ENCODE measurements at regions not wholly inside any gene's neighbourhood (a gene's known extent, or its start where the extent isn't known, plus 50 kb on each side); places are given as distances from the start of the nearest gene placed in this dataset.

DNA sequence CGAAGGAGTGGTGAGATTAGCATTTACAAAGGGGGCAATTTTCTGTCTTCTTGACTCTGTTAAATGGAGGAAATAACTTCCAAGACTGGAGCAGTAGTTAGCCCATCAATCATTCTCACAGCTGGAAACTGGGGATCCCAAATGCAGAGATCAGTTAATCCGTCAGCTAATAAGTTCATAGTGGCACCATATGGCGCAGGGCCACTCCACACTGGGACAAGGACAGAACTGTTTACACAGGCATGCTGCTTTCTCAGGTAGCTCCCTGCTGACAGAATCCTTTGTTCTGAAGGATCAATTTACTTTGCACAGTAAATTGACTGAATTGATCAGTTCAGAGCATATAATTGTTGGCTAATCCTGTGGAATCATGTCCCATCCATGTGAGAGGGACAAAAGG is 395.7 kb downstream of the TMEM161B start:
- DNase-seq (ENCODE audit: low read depth) = no peak
- no peak overlapping the region for H3K4me3 ChIP-seq (ENCODE audit: low read depth, low read length)
- TF ChIP-seq, protein P1, sequence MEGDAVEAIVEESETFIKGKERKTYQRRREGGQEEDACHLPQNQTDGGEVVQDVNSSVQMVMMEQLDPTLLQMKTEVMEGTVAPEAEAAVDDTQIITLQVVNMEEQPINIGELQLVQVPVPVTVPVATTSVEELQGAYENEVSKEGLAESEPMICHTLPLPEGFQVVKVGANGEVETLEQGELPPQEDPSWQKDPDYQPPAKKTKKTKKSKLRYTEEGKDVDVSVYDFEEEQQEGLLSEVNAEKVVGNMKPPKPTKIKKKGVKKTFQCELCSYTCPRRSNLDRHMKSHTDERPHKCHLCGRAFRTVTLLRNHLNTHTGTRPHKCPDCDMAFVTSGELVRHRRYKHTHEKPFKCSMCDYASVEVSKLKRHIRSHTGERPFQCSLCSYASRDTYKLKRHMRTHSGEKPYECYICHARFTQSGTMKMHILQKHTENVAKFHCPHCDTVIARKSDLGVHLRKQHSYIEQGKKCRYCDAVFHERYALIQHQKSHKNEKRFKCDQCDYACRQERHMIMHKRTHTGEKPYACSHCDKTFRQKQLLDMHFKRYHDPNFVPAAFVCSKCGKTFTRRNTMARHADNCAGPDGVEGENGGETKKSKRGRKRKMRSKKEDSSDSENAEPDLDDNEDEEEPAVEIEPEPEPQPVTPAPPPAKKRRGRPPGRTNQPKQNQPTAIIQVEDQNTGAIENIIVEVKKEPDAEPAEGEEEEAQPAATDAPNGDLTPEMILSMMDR (IDR thresholded peaks at IDR 0.05; ENCODE audit: low read depth, low read length) = no peak
- TF ChIP-seq MAX (IDR thresholded peaks at IDR 0.05; ENCODE audit: low read depth, low read length) (no peak), POLR2A (IDR thresholded peaks at IDR 0.05; ENCODE audit: extremely low read depth, insufficient read length) (no peak), MYC (IDR thresholded peaks at IDR 0.05; ENCODE audit: low read depth, low read length) (no peak)

DNA sequence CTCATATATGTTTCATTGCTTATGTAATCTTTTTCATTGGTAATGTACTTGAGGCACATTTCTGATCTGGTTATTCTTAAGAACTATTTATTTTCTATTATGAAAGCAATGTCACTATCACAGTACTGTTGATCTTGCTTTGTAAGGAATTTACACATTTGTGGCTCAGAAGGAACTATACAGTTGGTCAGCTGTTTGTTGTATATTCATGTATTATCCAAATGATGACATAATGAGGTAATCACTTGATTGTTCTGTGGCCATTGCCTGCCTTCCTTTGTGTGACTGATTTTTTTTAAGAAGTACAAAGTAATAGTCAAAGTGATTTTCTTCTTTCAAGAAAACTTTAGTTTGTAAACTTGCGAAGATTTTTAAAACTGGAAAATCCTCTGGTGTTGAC is 399.9 kb downstream of the TMEM161B start:
- H3K4me3 ChIP-seq (ENCODE audit: low read depth, low read length) = no peak overlapping the region
- no peak for DNase-seq (ENCODE audit: low read depth)
- TF ChIP-seq MAX (IDR thresholded peaks at IDR 0.05; ENCODE audit: low read depth, low read length) = no peak
- TF ChIP-seq, protein P1 (IDR thresholded peaks at IDR 0.05; ENCODE audit: low read depth, low read length) = no peak
- no peak for TF ChIP-seq MYC (IDR thresholded peaks at IDR 0.05; ENCODE audit: low read depth, low read length)
- no peak for TF ChIP-seq POLR2A (IDR thresholded peaks at IDR 0.05; ENCODE audit: extremely low read depth, insufficient read length)

- no peak for DNase-seq (ENCODE audit: low read depth)
- no peak overlapping the region for H3K4me3 ChIP-seq (ENCODE audit: low read depth, low read length)
- TF ChIP-seq MYC (IDR thresholded peaks at IDR 0.05; ENCODE audit: low read depth, low read length) (no peak), MAX (IDR thresholded peaks at IDR 0.05; ENCODE audit: low read depth, low read length) (no peak), POLR2A (IDR thresholded peaks at IDR 0.05; ENCODE audit: extremely low read depth, insufficient read length) (no peak)
- TF ChIP-seq, protein P1 (IDR thresholded peaks at IDR 0.05; ENCODE audit: low read depth, low read length) = no peak
Measured at GRCh38 chr5:87867281-87867680, 401.4 kb downstream of the TMEM161B start.

- DNase-seq (ENCODE audit: low read depth) = no peak
- TF ChIP-seq MYC (IDR thresholded peaks at IDR 0.05; ENCODE audit: low read depth, low read length) (no peak), POLR2A (IDR thresholded peaks at IDR 0.05; ENCODE audit: extremely low read depth, insufficient read length) (no peak), MAX (IDR thresholded peaks at IDR 0.05; ENCODE audit: low read depth, low read length) (no peak)
- TF ChIP-seq, protein P1 (IDR thresholded peaks at IDR 0.05; ENCODE audit: low read depth, low read length) = no peak
- H3K4me3 ChIP-seq (ENCODE audit: low read depth, low read length) = no peak overlapping the region
Measured at GRCh38 chr5:87853541-87853940, 415.1 kb downstream of the TMEM161B start.

GRCh38 chr5:87851603-87852002 is 417.0 kb downstream of the TMEM161B start:
- no peak for TF ChIP-seq MYC (IDR thresholded peaks at IDR 0.05; ENCODE audit: low read depth, low read length)
- TF ChIP-seq, protein P1 (IDR thresholded peaks at IDR 0.05; ENCODE audit: low read depth, low read length) = no peak
- TF ChIP-seq POLR2A (IDR thresholded peaks at IDR 0.05; ENCODE audit: extremely low read depth, insufficient read length) = no peak
- TF ChIP-seq MAX (IDR thresholded peaks at IDR 0.05; ENCODE audit: low read depth, low read length) = no peak
- H3K4me3 ChIP-seq (ENCODE audit: low read depth, low read length) = no peak overlapping the region
- DNase-seq (ENCODE audit: low read depth) = no peak

DNA sequence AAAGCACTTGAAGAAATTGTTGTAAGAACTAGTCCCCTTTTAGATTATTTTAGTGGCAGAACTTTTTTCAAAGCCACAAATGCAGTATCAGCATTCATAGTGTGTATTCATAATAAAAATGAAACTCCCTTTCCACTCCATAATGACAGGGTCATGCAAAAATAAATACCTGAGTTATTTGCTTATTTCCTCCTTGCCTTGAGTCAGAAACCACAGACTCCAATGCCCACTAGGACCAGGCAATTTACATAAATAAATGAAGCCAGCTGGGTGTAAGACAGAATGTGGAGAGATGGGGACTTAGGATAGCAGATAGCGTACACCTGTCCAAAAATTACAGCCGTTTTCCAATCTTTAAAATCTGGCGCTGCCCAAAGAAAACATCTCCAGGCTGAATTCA is 417.8 kb downstream of the TMEM161B start:
- H3K4me3 ChIP-seq (ENCODE audit: low read depth, low read length) = no peak overlapping the region
- no peak for DNase-seq (ENCODE audit: low read depth)
- TF ChIP-seq, protein P1 (IDR thresholded peaks at IDR 0.05; ENCODE audit: low read depth, low read length) = no peak
- TF ChIP-seq MAX (IDR thresholded peaks at IDR 0.05; ENCODE audit: low read depth, low read length) = no peak
- no peak for TF ChIP-seq MYC (IDR thresholded peaks at IDR 0.05; ENCODE audit: low read depth, low read length)
- no peak for TF ChIP-seq POLR2A (IDR thresholded peaks at IDR 0.05; ENCODE audit: extremely low read depth, insufficient read length)
